GM12878 (cell line): ENCODE measurements at regions not wholly inside any gene's neighbourhood (a gene's known extent, or its start where the extent isn't known, plus 50 kb on each side); places are given as distances from the start of the nearest gene placed in this dataset.

Experiments used
- ATAC-seq: fragments of 200-7000 bp; cut with Tn5 transposase; 3 replicates; pipeline ENCODE4 v1.9.1; 2020; ENCODE audit warnings: mild to moderate bottlenecking, moderate library complexity
- BruUV-seq: library from RNA; stranded (reverse); fragments of 400-500 nt; replicated peaks from 2 replicates; lab custom pipeline; 2021; lab: Mats Ljungman, UMichigan
- CTCF ChIA-PET: fragments of 300-600 bp; sonication (Branson Sonifier 250); formaldehyde crosslinking; extraction: SDS; loops from one replicate; lab custom pipeline; 2021; ENCODE audit warnings: inconsistent platforms; lab: Yijun Ruan, JAX
- POLR2A ChIA-PET: fragments of 350-600 bp; formaldehyde crosslinking; extraction: SDS; loops from one replicate; lab custom pipeline; 2021; ENCODE audit warnings: inconsistent platforms; lab: Charles Lee
- RAD21 ChIA-PET: fragments of 300-600 bp; sonication (Branson Sonifier 250); formaldehyde crosslinking; loops from one replicate; lab custom pipeline; 2023; ENCODE audit warnings: antibody characterized with exemption; ENCODE audit not compliant: unreplicated experiment; lab: Charles Lee
- SMC1A ChIA-PET: fragments of 300-600 bp; sonication (Branson Sonifier 250); formaldehyde crosslinking; loops from one replicate; lab custom pipeline; 2023; ENCODE audit not compliant: unreplicated experiment, uncharacterized antibody; lab: Charles Lee
- DNase-seq: peaks from one replicate; pipeline ENCODE4 v3.0.0-alpha.2; 2011; ENCODE audit warnings: low read depth, low spot score
- FAIRE-seq: peaks from 3 replicates; lab custom pipeline; 2011; peaks lifted over from hg19 to GRCh38; lab: Jason Lieb, UNC
- H2AFZ ChIP-seq: 2 replicates; pipeline ENCODE4 v1.6.0; 2011; ENCODE audit warnings: low read depth, low read length, control low read depth; ENCODE audit not compliant: control insufficient read depth
- H3K27ac ChIP-seq: 2 replicates; pipeline ENCODE4 v1.5.1; 2011; ENCODE audit warnings: control low read depth; ENCODE audit not compliant: control insufficient read depth, insufficient read depth
- H3K27me3 ChIP-seq, 2 experiments: replicated peaks in 1 of 2; 2 replicates each; pipeline versions ENCODE4 v1.6.0 to v1.6.1; 2011; ENCODE audit warnings: low read length in 1 of 2; ENCODE audit not compliant: control insufficient read depth in 2 of 2, insufficient read depth in 2 of 2
- H3K36me3 ChIP-seq, 2 experiments: 2 replicates each; pipeline ENCODE4 v1.5.1; 2011; ENCODE audit warnings: low read length in 1 of 2; ENCODE audit not compliant: control insufficient read depth in 2 of 2, insufficient read depth in 2 of 2
- H3K4me1 ChIP-seq: 2 replicates; pipeline ENCODE4 v1.6.1; 2011; ENCODE audit warnings: mild to moderate bottlenecking, low read length, moderate library complexity, mixed read lengths; ENCODE audit not compliant: control insufficient read depth, insufficient read depth
- H3K4me2 ChIP-seq: 2 replicates; pipeline ENCODE4 v1.6.0; 2011; ENCODE audit warnings: control low read depth; ENCODE audit not compliant: control insufficient read depth, insufficient read depth
- H3K4me3 ChIP-seq: fragments of 200-600 bp; sonication (generic); 2 replicates; pipeline ENCODE4 v1.5.1; 2016
- H3K79me2 ChIP-seq: 2 replicates; pipeline ENCODE4 v1.6.0; 2011; ENCODE audit warnings: low read length; ENCODE audit not compliant: control insufficient read depth, insufficient read depth
- H3K9ac ChIP-seq: 2 replicates; pipeline ENCODE4 v1.8.0; 2011; ENCODE audit warnings: low read length, control low read depth, mixed read lengths; ENCODE audit not compliant: control insufficient read depth, insufficient read depth
- H3K9me3 ChIP-seq: replicated peaks from 3 replicates; pipeline ENCODE4 v1.5.1; 2011; ENCODE audit warnings: mild to moderate bottlenecking, low read length; ENCODE audit not compliant: control insufficient read depth, insufficient read depth
- H4K20me1 ChIP-seq: 2 replicates; pipeline ENCODE4 v1.6.0; 2011; ENCODE audit not compliant: control insufficient read depth, insufficient read depth
- BACH1 ChIP-seq: fragments of 450-650 bp; IDR thresholded peaks from 2 replicates; pipeline ENCODE4 v1.6.1; 2017; ENCODE audit warnings: mild to moderate bottlenecking, borderline replicate concordance
- IKZF2 ChIP-seq, 2 experiments: fragments of 450-650 bp; IDR thresholded peaks; 2 replicates each; pipeline ENCODE4 v1.6.1; 2017; ENCODE audit warnings: mild to moderate bottlenecking in 2 of 2, moderate library complexity in 2 of 2
- KAT2A ChIP-seq: conservative IDR thresholded peaks from 2 replicates; pipeline ENCODE4 v1.6.1; 2011; ENCODE audit warnings: low read depth, low read length; ENCODE audit not compliant: control insufficient read depth
- LARP7 ChIP-seq: fragments of 450-650 bp; IDR thresholded peaks from 2 replicates; pipeline ENCODE4 v1.6.1; 2017; ENCODE audit warnings: mild to moderate bottlenecking
- RAD51 ChIP-seq: fragments of 450-650 bp; IDR thresholded peaks from 2 replicates; pipeline ENCODE4 v1.6.1; 2016; ENCODE audit warnings: moderate library complexity, mild to moderate bottlenecking, inconsistent platforms
- TAF1 ChIP-seq: IDR thresholded peaks from 2 replicates; pipeline ENCODE4 v1.6.1; 2011; ENCODE audit warnings: mild to moderate bottlenecking, low read depth, low read length, borderline replicate concordance
- ZNF622 ChIP-seq: fragments of 450-650 bp; IDR thresholded peaks from 2 replicates; pipeline ENCODE4 v1.6.1; 2017; ENCODE audit warnings: mild to moderate bottlenecking, inconsistent platforms
- WGBS: methylation state at CpG from one replicate; pipeline ENCODE4 v1.1.6; 2016; ENCODE audit warnings: low lambda C conversion rate; ENCODE audit not compliant: insufficient replicate concordance, insufficient coverage; ENCODE audit errors: missing lambda C conversion rate; 5-methylcytosine and 5-hydroxymethylcytosine counted together
- in situ Hi-C: fragments of 300-500 bp; cut with MboI; formaldehyde crosslinking; loops from 9 replicates; pipeline ENCODE4 v1.14.3; 2018; ENCODE audit warnings: mixed read lengths
- intact Hi-C: fragments of 100-400 bp; cut with micrococcal nuclease; formaldehyde crosslinking; loops from one replicate; pipeline ENCODE4 v1.14.2; 2022; ENCODE audit not compliant: unreplicated experiment
- TF ChIP-seq, protein P1 (sequence below): IDR thresholded peaks from 2 replicates; pipeline ENCODE4 v1.6.1; 2012; ENCODE audit warnings: low read depth, low read length, improper control_type of control experiment

- no TSS peak for BruUV-seq
- H3K27ac ChIP-seq, result no peak overlapping the region
- intact Hi-C loops, result no loop called here
- DNase-seq, result no peak
- H2AFZ ChIP-seq, result no peak overlapping the region
- H3K27me3 ChIP-seq, result no peaks in the 10 kb centered on the region; a peak in 1 of 4 replicates
- ChIA-PET POLR2A (no interaction called here), RAD21 (no interaction called here), CTCF (no interaction called here), SMC1A (interaction anchor here (1.3 kb wide), 1 partner anchor 11 kb away, joined by 3 read pairs; no protein-coding TSS in a partner anchor)
- TF ChIP-seq IKZF2 (IDR thresholded peaks at IDR 0.05), result no peak
- TF ChIP-seq BACH1, result no peak
- TF ChIP-seq TAF1, result no peak
- TF ChIP-seq, protein P1, sequence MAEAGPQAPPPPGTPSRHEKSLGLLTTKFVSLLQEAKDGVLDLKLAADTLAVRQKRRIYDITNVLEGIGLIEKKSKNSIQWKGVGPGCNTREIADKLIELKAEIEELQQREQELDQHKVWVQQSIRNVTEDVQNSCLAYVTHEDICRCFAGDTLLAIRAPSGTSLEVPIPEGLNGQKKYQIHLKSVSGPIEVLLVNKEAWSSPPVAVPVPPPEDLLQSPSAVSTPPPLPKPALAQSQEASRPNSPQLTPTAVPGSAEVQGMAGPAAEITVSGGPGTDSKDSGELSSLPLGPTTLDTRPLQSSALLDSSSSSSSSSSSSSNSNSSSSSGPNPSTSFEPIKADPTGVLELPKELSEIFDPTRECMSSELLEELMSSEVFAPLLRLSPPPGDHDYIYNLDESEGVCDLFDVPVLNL, result no peak
- TF ChIP-seq KAT2A, result no peak
- TF ChIP-seq ZNF622, result no peak
- TF ChIP-seq LARP7, result no peak
- TF ChIP-seq RAD51, result no peak
- no peak overlapping the region for H3K4me2 ChIP-seq
- no peak overlapping the region for H3K4me3 ChIP-seq
- no peaks in the 10 kb centered on the region for H3K79me2 ChIP-seq
- H3K9ac ChIP-seq, result no peak overlapping the region
- no peak for ATAC-seq
- H3K36me3 ChIP-seq, result no peaks in the 10 kb centered on the region
- H3K9me3 ChIP-seq, result no peaks in the 10 kb centered on the region
- no peaks in the 10 kb centered on the region for H3K4me1 ChIP-seq
- H4K20me1 ChIP-seq, result no peaks in the 10 kb centered on the region
- 4% methylated on average over 3 of the region's 3 CpGs for WGBS
- FAIRE-seq, result no peak
- in situ Hi-C loops, result no loop called here
Observed at GRCh38 chr5:66356011-66356565, 212.0 kb downstream of the SREK1 start.
